GM21360 (cell line): ENCODE measurements at regions not wholly inside any gene's neighbourhood (a gene's known extent, or its start where the extent isn't known, plus 50 kb on each side); places are given as distances from the start of the nearest gene placed in this dataset.

Source experiments
- ATAC-seq: cut with Tn5 transposase; IDR thresholded peaks from one replicate; pipeline ENCODE4 v1.9.1; 2021; ENCODE audit warnings: mild to moderate bottlenecking, moderate library complexity; ENCODE audit not compliant: unreplicated experiment

DNA sequence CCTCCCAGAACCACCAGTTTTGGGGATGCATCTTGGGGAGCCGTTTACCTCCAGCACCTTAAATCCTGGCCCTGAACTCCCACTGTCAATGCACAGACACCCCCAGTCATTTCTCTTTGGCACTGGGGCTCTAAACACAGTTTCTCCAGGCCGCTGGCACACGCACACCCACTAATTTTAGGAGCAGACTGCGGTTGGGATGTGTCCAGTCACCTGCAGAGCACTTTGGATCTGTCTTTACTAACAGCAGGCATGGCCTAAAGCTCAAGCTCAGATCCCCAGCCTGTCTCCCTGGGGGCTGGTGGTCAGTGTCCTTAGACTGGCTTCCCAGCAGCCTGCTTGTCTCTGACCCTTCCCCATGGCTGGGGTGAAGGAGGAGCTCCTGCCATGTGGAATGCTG is 49.9 kb downstream of the SYNE3 start:
- no peak for ATAC-seq

DNA sequence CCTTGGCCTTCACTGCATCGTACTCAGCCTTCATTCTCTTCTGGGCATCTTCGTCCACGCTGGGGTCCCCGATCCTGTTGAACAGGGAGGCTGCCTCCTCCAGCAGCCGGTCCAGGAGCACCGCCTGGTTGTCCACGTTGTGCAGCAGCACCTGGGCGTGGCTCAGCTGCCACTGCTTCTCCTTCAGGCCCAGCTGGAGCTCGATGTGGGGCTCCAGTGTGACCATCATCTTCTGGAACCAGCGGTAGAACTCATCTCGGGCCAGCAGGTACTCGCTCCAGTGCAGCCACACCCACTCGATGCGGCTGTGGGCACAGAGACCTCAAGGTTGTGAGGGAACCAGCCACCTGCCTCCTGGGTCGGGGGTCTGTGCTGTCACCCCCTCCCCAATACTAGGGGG is 50.5 kb downstream of the SYNE3 start:
- ATAC-seq: no peak

DNA sequence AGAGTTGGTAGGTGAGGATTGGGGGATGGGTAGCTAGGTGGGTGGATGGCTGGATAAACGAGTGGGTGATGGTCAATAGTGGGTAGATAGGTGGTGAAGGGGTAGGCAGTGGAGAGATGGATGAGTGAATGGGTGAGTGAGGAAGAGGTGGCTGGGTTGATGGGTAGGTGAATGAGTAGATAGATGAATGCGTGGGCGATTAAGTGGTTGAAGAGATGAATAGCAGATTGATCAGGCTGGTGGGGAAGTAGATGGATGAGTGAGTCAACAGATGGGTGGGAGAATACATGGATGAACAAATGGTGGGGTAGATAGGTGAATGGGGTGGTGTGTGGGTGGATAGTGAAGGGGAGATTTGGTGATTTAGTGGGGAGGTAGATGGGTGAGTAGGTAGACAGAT is 51.1 kb downstream of the SYNE3 start:
- ATAC-seq: no peak

DNA sequence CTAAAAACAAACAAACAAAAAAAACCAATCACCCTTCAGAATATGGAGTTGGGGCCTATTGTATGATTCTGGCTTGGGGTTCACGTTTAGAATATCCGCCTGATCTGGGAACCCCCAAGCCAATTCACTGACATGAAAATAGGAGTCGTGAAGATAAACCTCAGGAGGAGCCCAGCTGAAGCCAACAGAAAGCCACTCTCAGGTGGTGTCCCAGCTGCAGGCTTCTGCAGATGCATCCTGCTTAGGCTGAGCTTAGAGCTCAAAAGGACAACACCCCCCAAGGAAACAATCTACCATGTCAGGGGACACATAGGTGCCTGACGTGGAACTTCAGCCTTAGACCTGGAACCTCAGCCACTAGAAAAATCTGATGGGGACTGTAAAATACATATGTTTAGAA is 51.9 kb downstream of the SYNE3 start:
- no peak for ATAC-seq

DNA sequence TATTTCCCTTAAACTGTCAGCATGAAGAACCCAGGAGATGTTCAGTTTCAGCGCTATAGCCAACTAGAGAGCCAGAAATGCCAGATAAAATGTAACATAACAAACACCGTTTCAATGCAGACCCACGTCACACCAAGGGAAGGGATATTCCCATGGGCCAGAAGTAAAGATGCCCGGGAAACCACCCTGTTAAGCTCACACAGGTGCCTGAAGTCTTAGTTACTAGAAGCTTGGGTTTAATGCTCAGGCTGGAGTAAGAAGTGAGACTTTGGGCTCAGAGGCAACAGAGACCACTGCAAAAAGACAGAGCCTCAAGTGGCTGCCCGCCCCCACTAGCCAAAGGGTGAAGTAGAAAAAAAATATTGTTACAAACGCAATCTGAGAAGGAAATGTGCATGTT is 52.3 kb downstream of the SYNE3 start:
- no peak for ATAC-seq

DNA sequence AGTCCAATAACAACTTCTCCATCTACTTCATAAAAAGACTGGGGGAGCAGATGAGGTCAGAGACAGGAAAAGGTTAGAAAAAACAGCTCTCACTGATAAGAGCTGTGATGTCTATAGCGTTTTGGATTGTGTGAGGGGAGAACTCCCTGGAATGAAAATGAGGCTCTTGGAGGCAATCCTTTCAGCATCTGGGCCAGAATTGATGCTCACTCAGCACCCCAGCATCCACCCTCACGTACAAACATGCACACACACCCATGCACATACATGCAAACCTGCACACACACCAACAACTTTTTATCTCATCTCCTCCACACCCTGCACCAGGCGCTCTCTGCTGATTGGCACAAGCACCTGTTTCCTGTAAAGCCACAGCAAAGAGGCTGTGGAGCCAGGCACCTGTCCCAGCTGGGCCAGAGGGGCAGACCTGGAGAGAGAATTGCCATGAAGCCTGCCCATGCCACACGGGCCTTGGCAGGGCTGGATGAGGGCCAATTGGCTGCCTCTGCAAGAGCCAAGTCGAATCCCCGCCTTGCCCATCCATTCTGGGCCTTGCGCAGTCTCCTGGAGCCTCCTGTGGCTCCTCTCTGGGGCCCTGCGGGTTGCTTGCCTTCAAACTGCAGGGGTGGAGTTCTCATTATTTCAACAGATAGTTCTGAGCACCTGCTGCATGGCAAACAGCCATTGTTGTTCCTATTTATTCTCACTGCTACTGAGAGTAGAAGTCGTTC is 53.1 kb downstream of the SYNE3 start:
- ATAC-seq: no peak

DNA sequence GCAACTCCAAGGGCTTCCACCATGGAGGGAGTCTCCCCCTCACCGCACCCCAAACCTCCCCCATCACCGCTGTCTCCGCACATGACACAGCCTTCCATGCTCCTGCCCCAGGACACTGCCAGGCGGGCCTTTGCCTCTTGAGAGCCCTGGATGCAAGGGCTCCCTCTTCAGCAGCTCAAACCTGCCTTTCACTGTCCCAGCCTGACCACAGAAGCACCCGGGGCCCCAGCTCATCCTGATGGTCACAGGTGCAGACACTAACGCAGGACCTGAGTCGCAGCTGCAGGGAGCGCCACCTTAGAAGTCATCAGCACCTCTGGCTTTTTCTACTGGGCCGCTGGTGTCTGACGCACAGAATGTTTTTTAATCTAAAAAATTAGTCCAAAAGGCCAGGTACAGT is 54.0 kb downstream of the SYNE3 start:
- no peak for ATAC-seq

DNA sequence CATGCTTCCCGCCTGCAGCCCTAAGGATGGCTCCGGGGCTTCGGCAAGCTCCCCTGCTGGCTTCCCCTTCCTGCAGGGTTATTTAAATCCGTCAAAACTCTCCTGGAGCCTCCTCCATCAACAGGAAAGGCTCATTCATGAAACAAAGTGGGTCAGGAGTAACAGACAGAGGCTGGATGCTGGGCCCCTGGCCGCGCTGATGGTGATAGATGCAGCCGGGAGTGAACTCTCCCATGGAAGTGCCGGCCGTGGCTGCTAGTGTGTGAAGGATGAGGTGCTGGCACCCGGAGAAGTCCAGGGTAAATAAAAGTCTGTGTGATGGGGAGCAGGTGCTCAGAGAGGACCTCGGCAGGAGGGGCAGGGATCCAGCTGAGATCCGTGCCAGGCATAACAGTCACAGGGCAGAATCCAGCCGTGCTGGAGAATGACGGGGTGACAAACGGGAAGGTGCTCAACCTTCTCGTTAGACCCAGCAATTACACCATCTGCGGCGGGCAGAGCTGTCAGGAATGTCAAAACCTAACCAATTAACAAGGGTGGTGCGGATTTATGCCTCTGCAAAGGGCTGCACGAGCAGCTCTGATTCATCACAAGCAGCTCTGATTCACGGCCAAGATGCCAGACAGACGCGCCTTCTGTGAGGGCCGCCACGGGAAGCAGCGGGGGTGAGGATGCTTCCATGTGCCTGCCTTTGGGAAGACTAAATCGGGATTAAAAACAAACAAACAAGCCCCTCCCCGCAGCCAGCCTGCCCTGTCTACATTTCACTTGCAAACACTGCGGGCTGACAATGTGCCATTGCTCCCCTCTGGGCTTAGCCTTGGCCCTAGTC is 55.6 kb downstream of the SYNE3 start:
- ATAC-seq: no peak

DNA sequence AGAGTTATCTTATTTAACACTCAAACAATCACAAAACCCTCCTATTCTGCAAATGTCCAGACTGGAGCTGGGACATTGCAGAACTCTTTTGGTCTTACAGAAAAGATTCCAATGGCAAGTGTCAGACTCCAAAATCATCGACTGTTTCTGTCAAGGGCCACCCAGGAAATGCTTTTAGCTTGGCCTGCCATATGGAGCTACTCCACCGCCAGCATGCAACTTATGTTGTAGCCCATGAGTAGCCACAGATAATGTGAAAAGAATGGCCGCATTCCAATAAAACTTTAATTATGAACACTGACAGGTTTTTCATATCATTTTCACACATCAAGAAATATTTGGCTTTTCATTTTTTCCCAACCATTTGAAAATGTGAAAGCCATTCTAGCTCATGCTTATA is 57.5 kb downstream of the SYNE3 start:
- no peak for ATAC-seq

DNA sequence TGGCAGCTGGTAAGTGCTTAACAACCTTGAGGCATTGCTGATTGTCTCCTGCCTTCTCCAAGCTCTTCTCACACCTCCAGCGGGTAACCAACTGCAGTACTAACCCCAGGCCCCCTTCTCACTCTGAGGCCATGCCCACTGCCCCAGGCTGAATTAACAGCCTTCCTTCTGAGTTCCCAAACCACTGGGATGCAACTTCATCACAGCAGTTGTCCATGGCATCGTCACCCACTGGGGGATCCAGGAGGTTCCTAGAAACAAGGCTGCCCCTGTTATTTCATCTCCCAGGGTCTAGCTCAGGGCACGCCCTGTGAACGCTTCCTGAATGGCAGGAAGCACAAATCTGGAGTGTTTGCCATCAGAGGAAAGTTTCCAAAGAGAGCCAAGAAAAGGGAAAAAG is 58.0 kb downstream of the SYNE3 start:
- ATAC-seq: no peak

DNA sequence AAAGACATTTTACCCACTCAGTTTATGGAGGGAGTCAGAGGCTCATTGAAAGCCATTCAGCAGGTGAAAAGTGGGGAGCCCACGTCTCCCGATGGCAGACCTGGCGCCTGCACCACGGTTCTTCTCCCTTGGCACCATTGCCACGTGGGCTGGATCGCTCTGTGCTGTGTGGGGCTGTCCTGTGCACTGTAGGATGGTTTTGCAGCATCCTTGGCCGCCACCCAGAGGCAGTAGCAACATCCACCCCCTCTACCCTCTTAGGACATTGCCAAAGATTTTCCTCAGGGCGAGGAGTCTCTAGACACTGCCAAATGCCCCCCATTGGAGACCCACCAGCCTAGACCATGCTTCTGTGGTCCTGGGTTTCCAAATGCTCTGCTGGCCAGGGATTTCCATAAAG is 60.2 kb downstream of the SYNE3 start:
- ATAC-seq: no peak

DNA sequence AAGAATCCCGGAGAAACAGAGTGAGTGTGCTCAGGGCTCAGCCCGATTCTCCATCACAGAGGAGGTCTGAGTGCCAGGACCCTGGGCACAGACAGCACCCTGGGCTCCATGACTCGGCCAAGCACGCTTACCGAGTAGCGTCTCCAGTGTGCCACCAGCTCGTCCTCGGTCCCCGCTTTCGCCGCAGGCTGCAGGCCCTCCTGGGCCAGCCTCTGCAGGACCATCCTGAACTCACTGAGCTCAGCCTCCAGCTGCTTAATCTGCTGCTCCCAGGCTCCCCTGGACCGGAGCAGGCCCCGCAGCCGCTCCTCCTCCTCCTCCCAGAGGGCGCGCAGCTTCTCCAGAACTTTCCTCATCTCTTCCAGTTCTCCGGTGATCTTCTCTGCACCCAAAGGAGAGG is 61.2 kb downstream of the SYNE3 start:
- no peak for ATAC-seq

DNA sequence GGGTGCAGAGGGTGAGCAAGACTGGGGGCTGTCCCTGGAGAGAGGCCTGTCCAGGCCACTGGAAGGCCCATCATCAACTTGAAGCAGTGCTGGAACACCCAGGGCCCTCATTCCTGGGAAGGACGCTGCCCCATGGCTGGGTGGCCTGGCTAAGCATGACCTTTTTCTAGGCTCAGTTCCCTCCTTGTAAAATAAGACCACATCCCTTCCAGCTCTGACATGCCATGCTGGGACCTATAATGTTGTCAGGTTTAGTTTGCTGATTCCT is 62.8 kb downstream of the SYNE3 start:
- ATAC-seq: no peak

DNA sequence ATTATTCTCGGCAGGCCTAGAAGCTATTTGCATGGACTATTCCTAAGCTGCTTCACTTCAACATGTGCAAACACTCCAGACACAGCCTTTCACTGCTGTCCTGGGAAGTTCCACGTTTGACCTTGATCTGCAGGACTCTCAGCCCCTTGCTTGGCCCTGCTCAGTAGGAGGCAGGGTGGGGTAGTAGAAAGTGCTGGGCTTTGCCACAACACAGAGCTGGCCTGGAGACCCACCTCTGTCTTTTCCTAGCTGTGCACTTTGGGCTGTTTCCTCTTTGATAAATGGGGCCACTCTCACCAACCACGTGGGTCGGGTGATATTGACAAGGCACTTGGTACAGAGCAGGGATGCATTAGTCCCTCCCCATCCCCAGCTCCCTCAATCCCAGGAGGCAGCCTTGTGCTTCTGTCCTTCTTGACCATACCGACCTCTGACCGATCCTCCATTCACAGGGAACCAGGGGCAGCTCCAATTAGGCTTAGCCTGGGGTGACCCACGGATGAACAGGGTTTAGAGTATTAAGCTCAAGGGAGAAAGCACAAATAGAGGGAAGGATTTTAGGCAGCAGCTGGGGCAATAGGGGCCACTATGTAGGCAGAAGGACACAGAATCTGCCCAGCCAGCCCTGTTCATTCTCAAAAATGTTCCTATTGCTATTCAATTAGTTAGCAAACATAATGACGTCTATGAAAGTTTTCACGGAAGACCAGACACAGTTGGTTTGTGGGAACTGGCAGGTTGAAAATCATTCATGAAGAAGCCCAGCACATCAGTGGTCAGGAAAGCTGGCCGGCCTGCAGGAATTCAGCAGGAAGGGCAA is 63.3 kb downstream of the SYNE3 start:
- ATAC-seq: no peak

DNA sequence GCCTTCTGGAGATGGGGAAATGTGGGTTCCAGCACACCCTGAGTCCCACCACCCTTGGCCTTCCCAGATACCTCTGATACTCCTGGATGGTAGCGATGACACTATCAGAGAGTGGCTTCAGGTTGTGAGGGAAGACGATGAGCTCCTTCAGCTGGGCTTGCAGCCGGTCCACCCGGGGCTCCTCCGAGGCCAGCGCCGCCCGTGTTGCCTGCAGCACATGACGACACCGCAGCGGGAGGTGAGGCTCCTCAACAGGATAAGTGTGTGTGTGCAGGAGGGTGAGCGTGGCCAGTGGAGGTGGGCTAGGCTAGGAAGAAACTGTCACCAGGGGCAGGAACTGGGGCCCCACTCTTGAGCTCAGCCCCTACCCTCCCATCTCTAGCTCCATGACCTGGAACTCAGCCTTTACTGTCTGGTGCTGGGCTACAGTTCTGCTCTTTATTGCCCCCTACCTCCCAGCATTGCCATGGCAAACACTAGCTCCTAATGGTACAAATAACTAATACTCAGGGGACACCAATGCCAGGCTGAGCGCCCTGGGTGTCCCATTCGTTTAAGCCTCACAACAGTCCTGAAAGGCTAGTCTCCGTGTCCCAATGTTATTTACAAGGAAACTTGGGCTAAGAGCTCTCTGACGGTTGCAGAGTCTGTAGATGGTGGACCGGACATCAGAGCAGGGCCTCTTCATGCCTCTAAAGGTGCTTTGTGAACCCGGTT is 64.1 kb downstream of the SYNE3 start:
- no peak for ATAC-seq

DNA sequence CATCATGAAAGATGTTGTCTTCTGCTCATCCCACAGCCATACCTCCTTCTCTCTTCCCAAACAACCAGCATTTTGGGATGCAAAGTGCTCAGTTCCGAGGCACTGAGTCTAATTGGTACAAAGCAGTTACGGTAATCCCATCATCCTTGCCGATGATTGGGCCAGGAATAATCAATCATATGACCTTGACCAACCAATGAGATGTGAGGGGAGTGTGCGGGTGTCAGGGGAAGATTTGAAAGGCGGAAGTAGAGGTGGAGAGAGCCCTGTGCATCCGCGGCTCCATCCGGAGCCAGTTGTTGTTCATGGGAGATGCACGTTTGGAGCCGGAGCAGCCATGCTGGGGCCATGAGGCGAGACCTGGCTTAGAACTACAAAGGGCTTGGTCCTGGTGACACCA is 67.3 kb downstream of the SYNE3 start:
- ATAC-seq: no peak

DNA sequence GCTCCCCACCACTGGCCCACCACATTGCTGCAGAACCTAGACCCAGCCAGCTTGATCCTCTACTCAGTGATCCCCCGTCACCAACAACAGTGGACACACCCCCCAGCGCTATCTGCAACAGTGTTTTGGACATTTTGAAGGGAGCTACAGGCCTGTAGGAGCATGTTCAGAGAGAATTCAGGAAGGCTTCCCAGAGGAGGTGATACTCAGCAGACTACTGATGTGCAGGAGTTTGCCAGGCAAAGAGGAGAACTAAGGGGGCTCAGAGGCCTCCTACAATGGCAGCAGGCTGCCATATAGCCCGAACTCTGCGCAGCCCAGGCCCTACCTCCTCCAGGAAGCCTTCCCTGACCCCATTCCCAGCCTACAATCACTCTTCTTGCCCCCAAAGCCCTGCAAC is 70.0 kb downstream of the SYNE3 start:
- no peak for ATAC-seq

DNA sequence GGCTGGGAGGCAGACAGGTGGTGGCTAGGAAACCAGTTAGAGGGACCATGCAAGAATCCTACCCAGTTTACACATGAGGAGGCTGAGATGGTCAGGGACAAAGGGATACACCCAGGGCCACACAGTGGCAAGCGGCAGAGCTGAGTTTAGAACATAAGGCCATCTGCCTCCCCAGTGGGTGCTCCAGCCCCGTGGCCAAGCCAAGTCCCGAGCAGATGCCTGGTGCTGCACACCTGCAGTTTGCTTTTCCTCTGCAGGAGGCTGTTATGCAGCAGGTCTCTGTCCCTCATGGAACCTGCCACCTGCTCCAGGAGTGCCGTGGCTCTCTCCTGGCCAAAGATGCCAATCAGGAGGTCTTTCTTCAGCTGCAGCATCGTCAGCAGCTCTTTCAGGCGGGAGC is 70.8 kb downstream of the SYNE3 start:
- no peak for ATAC-seq

DNA sequence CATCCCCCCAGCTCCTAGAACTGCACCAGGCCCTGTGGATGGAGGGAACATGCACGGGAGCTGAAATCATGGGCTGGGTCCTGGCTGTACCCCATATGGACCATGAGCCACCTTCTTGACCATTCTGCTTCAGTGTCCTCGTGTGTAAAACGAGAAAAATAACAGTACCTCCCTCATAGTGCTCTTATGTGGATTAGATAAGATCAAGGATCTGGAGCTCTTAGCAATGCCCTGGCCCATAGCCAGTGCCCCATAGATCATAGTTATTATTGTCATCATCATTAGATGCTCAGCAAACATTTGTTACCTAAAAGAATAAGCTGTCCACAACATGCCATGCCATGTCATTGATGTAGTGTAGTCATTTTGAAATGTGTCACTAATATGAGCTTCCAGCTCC is 71.3 kb downstream of the SYNE3 start:
- ATAC-seq: no peak

DNA sequence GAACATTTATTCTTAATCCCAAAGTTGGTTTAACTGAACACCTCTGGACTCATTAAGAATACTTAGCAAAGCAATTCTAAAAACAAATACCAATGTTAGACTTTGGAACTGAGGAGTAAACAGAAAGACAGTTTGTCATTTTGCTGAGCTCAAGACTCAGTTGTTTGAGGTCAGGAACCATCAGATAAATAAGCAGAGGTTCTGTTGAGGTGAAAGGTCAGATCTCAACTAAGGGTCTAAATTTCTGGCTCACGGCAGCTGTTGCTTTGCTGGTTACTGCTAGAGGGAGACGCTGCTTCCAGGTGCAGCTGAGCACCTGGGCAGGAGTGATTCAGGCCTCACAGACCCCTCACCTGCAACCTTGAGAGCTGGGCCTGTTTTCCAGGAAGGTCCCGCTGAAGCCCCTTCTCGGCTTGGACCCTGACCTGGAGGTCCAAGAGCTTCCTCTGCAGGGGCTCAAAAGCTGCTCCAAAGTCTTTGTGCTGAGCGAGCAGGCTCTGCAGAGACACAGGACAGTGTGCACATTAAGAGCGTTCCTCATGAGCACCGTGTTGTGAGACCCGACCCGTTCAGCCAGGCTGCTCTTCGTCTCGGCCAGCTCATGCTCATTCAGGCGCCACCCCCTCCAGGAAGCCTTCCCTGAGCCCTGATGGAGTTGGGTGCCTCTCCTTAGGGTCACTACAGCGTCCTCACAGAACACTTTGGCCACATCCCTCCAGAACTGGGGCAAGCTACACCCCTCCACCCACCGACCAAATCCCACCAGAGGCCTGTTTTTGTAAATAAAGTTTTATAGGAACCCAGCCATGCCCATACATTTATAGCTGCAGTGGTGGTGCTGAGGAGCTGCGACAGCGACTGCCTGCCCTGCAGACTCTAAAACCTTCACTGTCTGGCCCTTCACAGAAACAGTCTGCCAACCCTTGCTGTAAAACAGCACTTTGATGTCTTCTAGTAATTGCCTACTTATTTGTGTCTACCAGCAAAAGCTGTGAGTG is 72.0 kb downstream of the SYNE3 start:
- ATAC-seq: no peak
